GM12892 (cell line): ENCODE measurements at regions not wholly inside any gene's neighbourhood (a gene's known extent, or its start where the extent isn't known, plus 50 kb on each side); places are given as distances from the start of the nearest gene placed in this dataset.

ENCODE experiments used
- POLR2A ChIP-seq: IDR thresholded peaks from 2 replicates; pipeline ENCODE4 v1.6.1; 2011; ENCODE audit warnings: low read depth, low read length, control low read depth
- POLR2AphosphoS5 ChIP-seq: IDR thresholded peaks from 2 replicates; pipeline ENCODE4 v1.6.1; 2011; ENCODE audit warnings: low read depth, low read length, control low read depth

GRCh38 chr18:51361130-51361860, 163.8 kb upstream of the MEX3C start:
- TF ChIP-seq POLR2A (no peak), POLR2AphosphoS5 (no peak)
